Fibroblast of villous mesenchyme (primary cell): ENCODE measurements at regions not wholly inside any gene's neighbourhood (a gene's known extent, or its start where the extent isn't known, plus 50 kb on each side); places are given as distances from the start of the nearest gene placed in this dataset.

ENCODE experiments used
- DNase-seq: peaks from one replicate; pipeline ENCODE4 v3.0.0-alpha.2; 2010; ENCODE audit warnings: low read depth
- H3K4me3 ChIP-seq: 2 replicates; pipeline ENCODE4 v1.5.1; 2011; ENCODE audit warnings: low read depth, mild to moderate bottlenecking, low read length
- CTCF ChIP-seq: IDR thresholded peaks from 2 replicates; pipeline ENCODE4 v1.5.1; 2012; ENCODE audit warnings: low read depth, mild to moderate bottlenecking, low read length; ENCODE audit not compliant: insufficient read depth

GRCh38 chr4:124097447-124097846, 615.1 kb downstream of the ANKRD50 start:
- no peak for TF ChIP-seq CTCF
- DNase-seq = no peak
- H3K4me3 ChIP-seq = no peak overlapping the region

- TF ChIP-seq CTCF = no peak
- no peak for DNase-seq
- no peak overlapping the region for H3K4me3 ChIP-seq
Measured at GRCh38 chr4:124104101-124104500, 608.4 kb downstream of the ANKRD50 start.

- H3K4me3 ChIP-seq = no peak overlapping the region
- no peak for DNase-seq
- TF ChIP-seq CTCF = no peak
Measured at GRCh38 chr4:124104628-124105027, 607.9 kb downstream of the ANKRD50 start.

DNA sequence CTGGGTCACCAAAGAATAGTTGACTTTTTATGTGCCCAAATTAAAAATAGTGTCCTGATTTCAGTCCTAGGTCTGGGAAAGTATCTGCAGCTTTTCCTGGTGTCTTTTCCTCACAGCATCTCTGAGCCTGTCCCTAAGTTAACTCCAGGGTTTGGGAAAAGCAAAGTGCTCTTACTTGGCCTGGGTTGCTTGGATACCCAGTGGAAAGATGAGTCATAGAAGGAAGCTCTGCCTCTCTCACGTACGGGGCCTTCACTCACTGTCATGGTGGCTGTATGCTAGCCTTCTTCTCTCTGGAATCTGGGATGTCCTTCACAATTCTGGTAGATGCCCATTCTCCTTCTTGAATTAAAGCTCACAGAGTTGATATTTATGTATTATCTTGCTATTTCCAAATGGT, 607.3 kb downstream of the ANKRD50 start:
- no peak for TF ChIP-seq CTCF
- DNase-seq = no peak
- H3K4me3 ChIP-seq = no peak overlapping the region

DNA sequence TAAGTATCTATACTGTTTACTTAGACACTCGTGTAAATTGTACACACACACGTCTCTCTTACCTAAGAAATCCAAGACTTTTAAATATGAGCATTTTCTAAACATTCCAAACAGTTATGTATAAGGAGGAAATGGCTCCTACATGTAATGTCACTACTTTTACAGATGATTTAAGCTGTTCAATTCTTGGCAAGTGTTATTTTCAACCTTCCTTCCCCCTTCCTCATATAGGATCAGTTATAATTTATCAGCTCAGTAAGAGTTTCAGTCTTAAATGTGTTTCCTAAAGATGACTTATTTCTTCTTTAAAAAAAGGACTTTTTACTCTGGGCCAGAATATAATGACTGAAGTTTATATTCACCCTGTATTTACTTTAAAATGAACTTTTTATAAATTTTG, 601.1 kb downstream of the ANKRD50 start:
- DNase-seq = no peak
- TF ChIP-seq CTCF = no peak

GRCh38 chr4:124111922-124112321, 600.6 kb downstream of the ANKRD50 start:
- no peak overlapping the region for H3K4me3 ChIP-seq
- peak; percentile 82 for DNase-seq
- TF ChIP-seq CTCF = peak; percentile 66

More for the DNA sequence above, 601.1 kb downstream of the ANKRD50 start:
- H3K4me3 ChIP-seq = no peak overlapping the region

GRCh38 chr4:124118061-124118460, 594.5 kb downstream of the ANKRD50 start:
- no peak for DNase-seq
- H3K4me3 ChIP-seq = no peak overlapping the region
- TF ChIP-seq CTCF = no peak
